OCI-LY1 (cell line): ENCODE measurements at regions not wholly inside any gene's neighbourhood (a gene's known extent, or its start where the extent isn't known, plus 50 kb on each side); places are given as distances from the start of the nearest gene placed in this dataset.

Source experiments
- H2AFZ ChIP-seq: fragments of 200-600 bp; sonication (generic), shearing (Covaris generic); 2 replicates; pipeline ENCODE4 v1.6.0; 2014; ENCODE audit warnings: antibody characterized with exemption, mild to moderate bottlenecking, low read length
- H3F3A ChIP-seq: fragments of 200-600 bp; sonication (generic), shearing (Covaris generic); 2 replicates; pipeline ENCODE4 v1.6.0; 2014; ENCODE audit warnings: mild to moderate bottlenecking, antibody characterized with exemption, low read length, moderate library complexity; ENCODE audit not compliant: insufficient read depth
- H3K27ac ChIP-seq: fragments of 200-600 bp; sonication (generic); 2 replicates; pipeline ENCODE4 v1.5.1; 2014; ENCODE audit warnings: low read length, mixed run types, mild to moderate bottlenecking, low read depth; ENCODE audit not compliant: poor library complexity, severe bottlenecking
- H3K27me3 ChIP-seq: fragments of 200-600 bp; sonication (generic); 2 replicates; pipeline ENCODE4 v1.6.0; 2014; ENCODE audit warnings: antibody characterized with exemption, mild to moderate bottlenecking, low read length, moderate library complexity; ENCODE audit not compliant: insufficient read depth
- H3K36me3 ChIP-seq: fragments of 200-600 bp; sonication (generic); 2 replicates; pipeline ENCODE4 v1.6.1; 2014; ENCODE audit warnings: mild to moderate bottlenecking, antibody characterized with exemption, low read length, moderate library complexity, mixed read lengths; ENCODE audit not compliant: insufficient read depth
- H3K4me1 ChIP-seq: fragments of 200-600 bp; sonication (generic); 2 replicates; pipeline ENCODE4 v1.5.1; 2014; ENCODE audit warnings: mild to moderate bottlenecking, low read length, moderate library complexity; ENCODE audit not compliant: insufficient read depth, severe bottlenecking
- H3K4me2 ChIP-seq: fragments of 200-600 bp; sonication (generic), shearing (Covaris generic); 2 replicates; pipeline ENCODE4 v1.6.1; 2014; ENCODE audit warnings: low read length
- H3K4me3 ChIP-seq: fragments of 200-600 bp; sonication (generic); 2 replicates; pipeline ENCODE4 v1.5.1; 2014; ENCODE audit warnings: low read length, low read depth, mild to moderate bottlenecking, mixed read lengths; ENCODE audit not compliant: poor library complexity, severe bottlenecking
- H3K79me2 ChIP-seq: fragments of 200-600 bp; shearing (Covaris generic); 2 replicates; pipeline ENCODE4 v1.6.1; 2016; ENCODE audit warnings: mixed run types, low read length, mixed read lengths; ENCODE audit not compliant: insufficient read depth
- H3K9ac ChIP-seq: fragments of 200-600 bp; sonication (generic), shearing (Covaris generic); 2 replicates; pipeline ENCODE4 v1.6.1; 2014; ENCODE audit warnings: mild to moderate bottlenecking, low read length, mixed read lengths
- H3K9me2 ChIP-seq: fragments of 200-600 bp; sonication (generic), shearing (Covaris generic); 2 replicates; pipeline ENCODE4 v1.6.1; 2014; ENCODE audit warnings: low read depth, mild to moderate bottlenecking, low read length, mixed read lengths
- H3K9me3 ChIP-seq: fragments of 200-600 bp; shearing (Covaris generic); 2 replicates; pipeline ENCODE4 v1.6.1; 2014; ENCODE audit warnings: low read length, mixed read lengths
- H4K20me1 ChIP-seq: fragments of 200-600 bp; sonication (generic), shearing (Covaris generic); 2 replicates; pipeline ENCODE4 v1.6.0; 2016; ENCODE audit warnings: mild to moderate bottlenecking, low read length; ENCODE audit not compliant: insufficient read depth
- CTCF ChIP-seq: fragments of 200-600 bp; sonication (generic), shearing (Covaris generic); IDR thresholded peaks from 2 replicates; pipeline ENCODE4 v1.5.1; 2017; ENCODE audit warnings: mild to moderate bottlenecking, antibody characterized with exemption, low read length, moderate library complexity, mixed read lengths
- EZH2 ChIP-seq: fragments of 200-600 bp; sonication (generic), shearing (Covaris generic); IDR thresholded peaks from 2 replicates; pipeline ENCODE4 v1.8.0; 2017; ENCODE audit warnings: borderline replicate concordance, mixed run types, mild to moderate bottlenecking, antibody characterized with exemption, low read length, moderate library complexity, mixed read lengths

- no peaks in the 10 kb centered on the region for H3K79me2 ChIP-seq
- H3F3A ChIP-seq, result no peaks in the 10 kb centered on the region
- TF ChIP-seq EZH2, result no peak
- H3K4me3 ChIP-seq, result no peak overlapping the region
- H2AFZ ChIP-seq, result no peak overlapping the region
- no peaks in the 10 kb centered on the region for H4K20me1 ChIP-seq
- H3K9ac ChIP-seq, result no peak overlapping the region
- H3K27ac ChIP-seq, result no peak overlapping the region
- H3K9me3 ChIP-seq, result no peaks in the 10 kb centered on the region
- H3K36me3 ChIP-seq, result no peaks in the 10 kb centered on the region
- no peaks in the 10 kb centered on the region for H3K27me3 ChIP-seq
- H3K4me1 ChIP-seq, result no peaks in the 10 kb centered on the region
- no peak overlapping the region for H3K4me2 ChIP-seq
- H3K9me2 ChIP-seq, result no peaks in the 10 kb centered on the region
These were observed 500.6 kb upstream of the MCTP2 start for GRCh38 chr15:93730724-93731123.

GRCh38 chr15:93722165-93722564 lies 509.2 kb upstream of the MCTP2 start:
- Histone ChIP-seq H3K36me3 (no peaks in the 10 kb centered on the region), H4K20me1 (no peaks in the 10 kb centered on the region), H3K27me3 (no peaks in the 10 kb centered on the region), H3K9me2 (no peaks in the 10 kb centered on the region), H3K79me2 (no peaks in the 10 kb centered on the region), H3K9me3 (no peaks in the 10 kb centered on the region), H3K27ac (no peak overlapping the region), H3F3A (no peaks in the 10 kb centered on the region), H3K9ac (no peak overlapping the region), H3K4me3 (no peak overlapping the region), H3K4me1 (no peaks in the 10 kb centered on the region), H3K4me2 (no peak overlapping the region), H2AFZ (no peak overlapping the region)
- TF ChIP-seq CTCF (no peak), EZH2 (no peak)

GRCh38 chr15:93720607-93721006 lies 510.8 kb upstream of the MCTP2 start:
- TF ChIP-seq CTCF (no peak), EZH2 (no peak)
- no peak overlapping the region for H3K27ac ChIP-seq
- H3K4me1 ChIP-seq, result no peaks in the 10 kb centered on the region
- no peaks in the 10 kb centered on the region for H4K20me1 ChIP-seq
- H3K27me3 ChIP-seq, result no peaks in the 10 kb centered on the region
- H3K36me3 ChIP-seq, result no peaks in the 10 kb centered on the region
- H3K4me2 ChIP-seq, result no peak overlapping the region
- H3K9ac ChIP-seq, result no peak overlapping the region
- H3K4me3 ChIP-seq, result no peak overlapping the region
- no peaks in the 10 kb centered on the region for H3K9me3 ChIP-seq
- H3F3A ChIP-seq, result no peaks in the 10 kb centered on the region
- H3K79me2 ChIP-seq, result no peaks in the 10 kb centered on the region
- no peaks in the 10 kb centered on the region for H3K9me2 ChIP-seq
- no peak overlapping the region for H2AFZ ChIP-seq

GRCh38 chr15:93719921-93720351 lies 511.4 kb upstream of the MCTP2 start:
- H3K4me2 ChIP-seq, result no peak overlapping the region
- H3K9me3 ChIP-seq, result no peaks in the 10 kb centered on the region
- H3K9ac ChIP-seq, result no peak overlapping the region
- no peaks in the 10 kb centered on the region for H3K9me2 ChIP-seq
- no peak overlapping the region for H2AFZ ChIP-seq
- no peak for TF ChIP-seq CTCF
- no peak for TF ChIP-seq EZH2
- no peak overlapping the region for H3K4me3 ChIP-seq
- no peaks in the 10 kb centered on the region for H3K27me3 ChIP-seq
- no peaks in the 10 kb centered on the region for H3K36me3 ChIP-seq
- no peaks in the 10 kb centered on the region for H3K79me2 ChIP-seq
- no peaks in the 10 kb centered on the region for H4K20me1 ChIP-seq
- no peaks in the 10 kb centered on the region for H3K4me1 ChIP-seq
- H3K27ac ChIP-seq, result no peak overlapping the region
- H3F3A ChIP-seq, result no peaks in the 10 kb centered on the region
